Effector memory CD8-positive, alpha-beta T cell (primary cell): ENCODE measurements at regions not wholly inside any gene's neighbourhood (a gene's known extent, or its start where the extent isn't known, plus 50 kb on each side); places are given as distances from the start of the nearest gene placed in this dataset.
"Not testable (repeated sequence)": the region's sequence is repeated elsewhere in the genome, so short reads cannot be mapped to it uniquely, and the experiment has no call there.

Source experiments
- ATAC-seq: fragments of 150-1000 bp; cut with Tn5 transposase; replicated peaks from 2 replicates; pipeline ENCODE4 v1.10.0; 2021; ENCODE audit warnings: mild to moderate bottlenecking, moderate library complexity
- DNase-seq, 3 experiments: peaks; one replicate each; pipeline ENCODE4 v3.0.0; 2021
- H3K27ac Mint-ChIP-seq, 2 donors: one replicate each; pipeline ENCODE4 v1.8.0; 2022; ENCODE audit warnings: mild to moderate bottlenecking in 2 of 2, mixed read lengths in 2 of 2, moderate library complexity in 2 of 2
- H3K27me3 Mint-ChIP-seq, 2 donors: one replicate each; pipeline ENCODE4 v1.8.0; 2022; ENCODE audit warnings: mixed read lengths in 2 of 2
- H3K36me3 Mint-ChIP-seq: one replicate; pipeline ENCODE4 v1.8.0; 2022; ENCODE audit warnings: mild to moderate bottlenecking, moderate library complexity, mixed read lengths; ENCODE audit not compliant: insufficient read depth
- H3K4me1 Mint-ChIP-seq, 2 donors: one replicate each; pipeline ENCODE4 v1.8.0; 2022; ENCODE audit warnings: low read depth in 2 of 2, mixed read lengths in 2 of 2
- H3K4me3 Mint-ChIP-seq, 2 donors: one replicate each; pipeline ENCODE4 v1.8.0; 2022; ENCODE audit warnings: mild to moderate bottlenecking in 2 of 2, mixed read lengths in 2 of 2, moderate library complexity in 2 of 2
- H3K9me3 Mint-ChIP-seq, 2 donors: one replicate each; pipeline ENCODE4 v1.8.0; 2022; ENCODE audit warnings: mixed read lengths in 2 of 2

DNA sequence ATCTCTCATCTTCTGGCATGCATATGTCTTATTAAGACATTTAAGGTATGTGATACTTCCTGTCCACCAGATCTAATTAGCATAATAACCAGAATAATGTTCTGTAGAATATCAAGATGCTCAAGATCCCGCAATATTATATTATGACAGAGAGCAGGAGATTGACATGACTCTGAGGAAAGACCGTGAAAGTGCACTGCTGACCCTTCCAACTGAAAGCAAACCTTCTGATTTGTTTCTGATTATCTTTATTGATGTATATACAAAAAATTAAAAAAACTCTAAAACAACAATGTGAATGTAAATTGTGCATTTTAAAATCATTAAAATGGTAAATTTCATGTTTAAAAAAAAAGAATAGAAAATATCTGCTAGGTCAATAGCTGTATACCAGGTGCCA is 184.4 kb upstream of the TMEM45B start:
- peaks cover 0 to under 1% of the 10 kb centered on the region in 2 donors for H3K27me3 Mint-ChIP-seq
- H3K9me3 Mint-ChIP-seq: peaks cover 0 to 1% of the 10 kb centered on the region in 2 donors
- no peak overlapping the region for H3K4me3 Mint-ChIP-seq
- DNase-seq: no peak
- no peak for ATAC-seq
- no peaks in the 10 kb centered on the region for H3K36me3 Mint-ChIP-seq
- H3K27ac Mint-ChIP-seq: no peak overlapping the region
- no peaks in the 10 kb centered on the region for H3K4me1 Mint-ChIP-seq

DNA sequence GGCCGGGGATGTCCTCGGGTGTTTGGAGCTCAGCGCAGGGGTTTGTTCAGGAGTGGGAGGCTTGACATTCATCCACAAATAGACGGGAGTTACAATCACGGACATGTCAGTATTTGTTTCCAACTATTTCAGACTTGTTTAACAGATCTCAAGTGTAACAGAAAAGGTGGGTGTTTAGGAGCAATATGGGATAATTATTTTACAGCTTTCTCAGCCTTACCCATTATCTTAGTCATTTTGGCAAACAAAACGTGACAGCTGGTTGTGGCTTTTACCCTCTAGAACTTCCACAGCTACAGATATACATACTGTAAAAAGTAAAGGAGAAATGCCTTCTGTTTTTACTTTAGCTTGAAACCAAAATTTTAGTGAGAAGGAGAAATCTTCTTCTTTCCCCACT is 178.7 kb upstream of the TMEM45B start:
- ATAC-seq: no peak
- no peak for DNase-seq
- H3K36me3 Mint-ChIP-seq: no peaks in the 10 kb centered on the region
- H3K4me1 Mint-ChIP-seq: peaks cover 0 to 4% of the 10 kb centered on the region in 2 donors
- peaks cover 0 to 15% of the 10 kb centered on the region in 2 donors for H3K27me3 Mint-ChIP-seq
- no peak overlapping the region for H3K4me3 Mint-ChIP-seq
- H3K27ac Mint-ChIP-seq: no peak overlapping the region
- H3K9me3 Mint-ChIP-seq: no peaks in the 10 kb centered on the region

DNA sequence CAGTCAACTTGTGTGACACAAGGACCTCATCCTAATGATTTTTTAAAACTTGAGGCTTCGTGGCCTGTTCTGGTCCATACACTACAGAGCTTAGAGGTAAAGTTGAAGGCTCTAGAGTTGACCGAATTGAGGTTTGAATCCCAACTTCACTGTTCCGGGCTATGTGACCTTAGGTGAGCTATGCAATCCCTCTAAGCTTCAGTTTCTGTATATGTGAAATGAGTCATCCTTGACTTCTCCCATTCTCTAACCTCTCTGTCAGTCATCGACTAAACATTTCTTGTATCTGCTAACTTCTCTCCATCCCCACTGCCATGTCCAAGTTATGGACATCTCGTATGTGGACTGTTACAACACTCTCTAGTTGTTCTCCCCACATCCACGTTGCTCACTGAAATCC is 178.2 kb upstream of the TMEM45B start:
- Mint-ChIP-seq H3K4me1 (peaks cover 0 to 4% of the 10 kb centered on the region in 2 donors), H3K36me3 (no peaks in the 10 kb centered on the region), H3K4me3 (no peak overlapping the region), H3K27ac (no peak overlapping the region), H3K9me3 (no peaks in the 10 kb centered on the region), H3K27me3 (peaks cover 0 to 20% of the 10 kb centered on the region in 2 donors)
- ATAC-seq (no peak), DNase-seq (no peak)

DNA sequence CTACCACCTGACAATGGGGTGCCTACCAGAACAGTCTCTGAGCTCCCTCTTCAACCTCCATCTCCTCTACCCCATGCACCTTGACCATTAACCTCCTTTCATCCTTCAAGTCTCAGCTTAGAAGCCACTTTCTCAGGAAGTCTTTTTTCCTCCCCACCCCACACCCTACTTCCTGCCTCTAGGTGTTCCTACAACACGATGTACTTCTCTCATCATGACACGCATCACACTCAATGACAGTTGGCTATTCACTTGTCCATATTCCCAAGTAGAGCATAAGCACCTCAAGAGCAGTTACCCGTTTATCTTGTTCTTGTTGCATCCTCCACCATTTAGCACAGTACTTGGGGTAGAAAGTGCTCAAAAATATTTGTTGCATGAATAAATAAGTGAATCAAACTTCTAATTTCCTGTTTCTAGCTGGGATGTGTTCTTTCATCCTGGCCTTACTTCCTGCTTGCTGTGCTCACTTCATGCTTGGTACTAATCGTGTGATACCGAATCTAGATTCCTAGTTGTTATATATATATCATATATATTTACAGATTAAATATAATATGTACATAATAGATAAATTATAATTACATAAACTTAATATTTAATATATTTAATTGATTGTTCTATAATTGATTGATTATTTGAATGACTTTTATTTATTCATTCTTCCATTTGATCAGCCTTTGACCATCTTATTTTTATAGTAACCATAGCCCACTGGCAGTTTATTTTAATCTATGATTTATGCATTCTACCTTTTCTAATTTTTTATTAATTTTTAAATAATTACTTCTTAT is 177.5 kb upstream of the TMEM45B start:
- peaks cover 0 to 4% of the 10 kb centered on the region in 2 donors for H3K4me1 Mint-ChIP-seq
- no peak for DNase-seq
- H3K4me3 Mint-ChIP-seq: no peak overlapping the region
- no peaks in the 10 kb centered on the region for H3K36me3 Mint-ChIP-seq
- ATAC-seq: no peak
- no peak overlapping the region for H3K27ac Mint-ChIP-seq
- no peaks in the 10 kb centered on the region for H3K9me3 Mint-ChIP-seq
- H3K27me3 Mint-ChIP-seq: peaks cover 0 to 23% of the 10 kb centered on the region in 2 donors

DNA sequence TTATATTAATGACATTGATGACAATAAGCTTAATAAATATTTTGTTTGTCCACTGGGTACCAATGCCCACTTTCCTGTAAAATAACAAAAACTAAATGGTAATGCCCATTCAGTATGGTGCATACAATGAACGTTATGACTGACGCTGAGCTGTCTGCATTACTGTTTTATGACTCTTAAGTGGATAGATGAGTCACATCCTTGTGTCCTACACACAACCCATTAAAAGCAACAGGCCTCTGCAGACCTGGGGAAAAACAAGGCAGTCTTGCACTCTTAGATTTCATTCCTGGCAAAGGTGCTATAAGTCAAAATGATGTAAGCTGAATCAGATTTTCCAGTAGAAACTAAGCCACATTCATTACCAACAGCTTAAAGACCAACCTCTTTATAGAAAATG is 176.3 kb upstream of the TMEM45B start:
- no peaks in the 10 kb centered on the region for H3K9me3 Mint-ChIP-seq
- H3K27ac Mint-ChIP-seq: no peak overlapping the region
- peaks cover 2 to 26% of the 10 kb centered on the region in 2 donors for H3K27me3 Mint-ChIP-seq
- ATAC-seq (no peak), DNase-seq (no peak)
- H3K36me3 Mint-ChIP-seq: no peaks in the 10 kb centered on the region
- H3K4me3 Mint-ChIP-seq: no peak overlapping the region
- peaks cover 0 to 4% of the 10 kb centered on the region in 2 donors for H3K4me1 Mint-ChIP-seq

DNA sequence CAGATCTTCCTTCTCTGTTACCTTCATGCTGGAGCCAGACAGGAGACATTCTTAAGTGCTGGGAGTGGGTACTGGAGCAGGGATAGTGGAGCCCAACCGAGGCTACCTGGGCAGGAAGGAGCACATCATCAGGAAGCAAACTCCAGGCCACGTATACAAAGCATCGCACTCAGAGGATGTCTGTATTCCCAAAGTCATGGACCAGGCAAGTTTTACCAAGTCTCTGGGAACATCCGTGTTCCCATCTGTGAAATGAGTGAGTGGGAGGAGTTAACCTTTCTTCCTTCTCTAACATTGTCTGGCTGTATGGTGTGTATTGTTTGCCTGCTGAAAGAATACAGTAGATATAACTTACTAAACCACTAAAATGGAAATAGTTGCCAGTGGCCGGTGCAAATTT is 175.0 kb upstream of the TMEM45B start:
- no peak for ATAC-seq
- H3K36me3 Mint-ChIP-seq: no peaks in the 10 kb centered on the region
- no peaks in the 10 kb centered on the region for H3K9me3 Mint-ChIP-seq
- no peak overlapping the region for H3K27ac Mint-ChIP-seq
- DNase-seq: no peak
- peaks cover 0 to 4% of the 10 kb centered on the region in 2 donors for H3K4me1 Mint-ChIP-seq
- no peak overlapping the region for H3K4me3 Mint-ChIP-seq
- H3K27me3 Mint-ChIP-seq: peaks cover 8 to 32% of the 10 kb centered on the region in 2 donors

DNA sequence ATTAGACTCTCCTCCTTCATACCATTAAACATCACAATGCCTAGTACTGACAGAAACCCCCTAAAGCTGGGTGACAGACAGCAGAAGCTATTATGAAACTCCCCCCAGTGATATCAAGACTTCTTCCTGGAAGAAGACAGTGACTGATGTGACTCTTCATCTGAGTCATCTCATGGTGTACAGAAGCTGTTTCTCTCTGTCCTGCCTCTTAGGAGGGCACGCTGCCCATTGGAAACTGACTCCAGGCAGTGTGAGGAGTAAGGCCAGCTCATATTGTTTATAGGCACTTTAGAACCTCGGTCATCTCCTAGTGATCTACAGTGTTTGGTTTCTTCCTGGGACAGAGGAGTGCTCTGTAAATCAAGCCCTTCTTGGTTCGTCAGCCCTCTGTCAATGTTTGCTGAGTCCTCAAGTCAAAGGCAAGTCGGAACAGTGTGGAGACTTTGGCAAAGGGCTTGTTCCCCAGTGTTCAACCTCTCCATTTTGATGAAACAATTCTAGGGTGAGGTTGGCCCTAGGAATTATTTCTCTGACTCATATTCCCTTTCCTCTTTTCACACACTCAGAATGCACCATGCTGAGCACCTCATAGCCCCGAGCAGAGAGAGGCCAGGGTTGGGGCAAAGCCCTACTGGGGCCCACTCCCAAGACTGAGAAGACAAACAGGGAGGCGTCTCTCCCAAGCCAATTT is 172.5 kb upstream of the TMEM45B start:
- Mint-ChIP-seq H3K27me3 (peaks cover 8 to 32% of the 10 kb centered on the region in 2 donors), H3K36me3 (no peaks in the 10 kb centered on the region), H3K27ac (no peak overlapping the region), H3K4me1 (no peaks in the 10 kb centered on the region), H3K9me3 (no peaks in the 10 kb centered on the region), H3K4me3 (no peak overlapping the region)
- DNase-seq (no peak), ATAC-seq (no peak)

DNA sequence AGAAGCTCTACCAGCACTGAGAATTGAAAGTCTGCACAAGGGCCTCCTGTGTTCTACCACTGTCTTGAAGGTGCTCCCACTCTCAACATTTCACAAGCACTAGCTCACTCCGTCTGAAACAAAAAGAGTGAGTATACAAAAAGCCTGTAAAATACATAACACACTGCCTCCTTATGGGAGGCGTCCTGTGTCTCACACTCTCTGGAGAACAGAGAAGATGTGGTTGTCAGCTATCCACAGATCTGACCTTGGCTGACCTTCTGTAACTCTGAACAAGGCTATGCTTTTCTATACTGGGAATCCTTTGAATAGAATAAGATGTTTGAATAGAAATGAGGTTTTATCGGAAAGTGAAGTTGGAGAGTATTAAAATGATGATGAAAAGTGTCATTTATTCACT is 171.3 kb upstream of the TMEM45B start:
- Mint-ChIP-seq H3K9me3 (no peaks in the 10 kb centered on the region), H3K36me3 (no peaks in the 10 kb centered on the region), H3K27me3 (peaks cover 8 to 32% of the 10 kb centered on the region in 2 donors), H3K27ac (no peak overlapping the region), H3K4me1 (no peaks in the 10 kb centered on the region), H3K4me3 (no peak overlapping the region)
- ATAC-seq: no peak
- no peak for DNase-seq

DNA sequence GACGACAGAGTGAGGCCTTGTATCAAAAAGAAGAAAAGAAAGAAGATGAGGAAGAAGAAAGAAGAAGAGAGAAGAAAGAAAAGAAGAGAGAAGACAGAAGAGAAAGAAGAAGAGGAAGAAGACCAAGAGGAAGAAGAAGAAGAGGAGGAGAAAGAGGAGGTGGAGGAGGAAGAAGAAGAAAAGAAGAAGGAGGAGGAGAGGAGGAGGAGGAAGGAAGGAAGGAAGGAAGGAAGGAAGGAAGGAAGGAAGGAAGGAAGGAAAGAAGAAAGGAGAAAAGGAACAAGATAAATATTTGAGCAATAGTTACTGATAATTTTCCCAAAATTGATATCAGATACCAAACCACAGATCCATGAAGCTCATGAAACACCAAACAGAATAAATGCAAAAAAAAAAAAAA is 169.7 kb upstream of the TMEM45B start:
- peaks cover 8 to 27% of the 10 kb centered on the region in 2 donors for H3K27me3 Mint-ChIP-seq
- no peak for ATAC-seq
- no peak for DNase-seq
- no peaks in the 10 kb centered on the region for H3K9me3 Mint-ChIP-seq
- H3K4me1 Mint-ChIP-seq: no peaks in the 10 kb centered on the region
- H3K36me3 Mint-ChIP-seq: no peaks in the 10 kb centered on the region
- no peak overlapping the region for H3K27ac Mint-ChIP-seq
- no peak overlapping the region for H3K4me3 Mint-ChIP-seq

DNA sequence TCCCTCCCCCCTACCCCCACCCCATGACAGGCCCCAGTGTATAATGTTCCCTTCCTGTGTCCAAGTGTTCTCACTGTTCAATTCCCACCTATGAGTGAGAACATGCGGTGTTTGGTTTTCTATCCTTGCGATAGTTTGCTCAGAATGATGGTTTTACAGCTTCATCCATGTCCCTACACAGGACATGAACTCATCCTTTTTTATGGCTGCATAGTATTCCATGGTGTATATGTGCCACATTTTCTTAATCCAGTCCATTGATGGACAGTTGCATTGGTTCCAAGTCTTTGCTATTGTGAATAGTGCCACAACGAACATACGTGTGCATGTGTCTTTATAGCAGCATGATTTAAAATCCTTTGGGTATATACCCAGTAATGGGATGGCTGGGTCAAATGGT is 165.6 kb upstream of the TMEM45B start:
- not testable (repeated sequence) for ATAC-seq, H3K27me3 Mint-ChIP-seq

DNA sequence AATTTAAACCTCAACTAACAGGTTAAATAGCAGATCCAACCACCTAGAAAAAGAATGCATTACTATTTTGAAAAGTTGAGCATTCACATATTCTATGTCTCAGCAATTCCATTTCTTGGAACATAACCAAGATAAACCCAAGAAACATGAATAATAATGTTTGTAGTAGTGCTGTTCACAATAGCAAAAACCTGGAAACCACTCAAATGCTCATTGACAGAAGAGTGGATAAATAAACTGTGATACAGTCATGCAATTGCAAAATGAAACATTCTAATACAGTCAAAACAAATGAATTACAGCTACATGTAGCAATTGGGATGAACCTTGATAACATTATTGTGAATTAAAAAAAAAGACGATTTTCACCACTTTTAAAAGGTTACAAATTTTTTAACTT is 162.8 kb upstream of the TMEM45B start:
- Mint-ChIP-seq H3K4me1 (no peaks in the 10 kb centered on the region), H3K9me3 (peaks cover 11 to 26% of the 10 kb centered on the region in 2 donors), H3K4me3 (no peak overlapping the region), H3K27ac (no peak overlapping the region), H3K36me3 (no peaks in the 10 kb centered on the region), H3K27me3 (peaks cover 0 to 10% of the 10 kb centered on the region in 2 donors)
- DNase-seq (no peak), ATAC-seq (no peak)

More for the DNA sequence above, 165.6 kb upstream of the TMEM45B start:
- not testable (repeated sequence) for H3K4me1 Mint-ChIP-seq, H3K27ac Mint-ChIP-seq, H3K4me3 Mint-ChIP-seq, DNase-seq, H3K36me3 Mint-ChIP-seq
- peaks cover 11 to 15% of the 10 kb centered on the region in 2 donors for H3K9me3 Mint-ChIP-seq

DNA sequence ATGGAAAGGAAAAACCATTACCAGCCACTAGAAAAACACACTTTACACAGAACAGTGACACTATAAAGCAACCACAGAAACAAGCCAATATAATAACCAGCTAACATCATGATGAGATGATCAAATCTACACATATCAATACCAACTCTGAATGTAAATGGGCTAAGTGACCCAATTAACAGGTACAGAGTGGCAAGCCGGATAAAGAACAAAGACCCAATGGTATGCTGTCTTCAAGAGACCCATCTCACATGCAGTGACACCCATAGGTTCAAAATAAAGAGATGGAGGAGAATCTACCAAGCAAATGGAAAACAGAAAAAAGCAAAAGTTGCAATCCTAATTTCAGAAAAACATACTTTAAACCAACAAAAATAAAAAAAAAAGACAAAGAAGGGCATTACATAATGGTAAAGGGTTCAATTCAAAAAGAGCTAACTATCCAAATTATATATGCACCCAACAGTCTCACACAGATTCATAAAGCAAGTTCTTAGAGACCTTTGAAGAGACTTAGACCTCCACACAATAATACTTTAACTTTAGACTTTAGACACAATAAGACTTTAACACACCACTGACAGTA is 160.3 kb upstream of the TMEM45B start:
- no peak overlapping the region for H3K27ac Mint-ChIP-seq
- ATAC-seq: no peak
- no peak overlapping the region for H3K4me3 Mint-ChIP-seq
- no peaks in the 10 kb centered on the region for H3K4me1 Mint-ChIP-seq
- DNase-seq: no peak
- no peaks in the 10 kb centered on the region for H3K36me3 Mint-ChIP-seq
- H3K27me3 Mint-ChIP-seq: peaks cover 0 to 10% of the 10 kb centered on the region in 2 donors
- H3K9me3 Mint-ChIP-seq: peaks cover 11 to 26% of the 10 kb centered on the region in 2 donors

DNA sequence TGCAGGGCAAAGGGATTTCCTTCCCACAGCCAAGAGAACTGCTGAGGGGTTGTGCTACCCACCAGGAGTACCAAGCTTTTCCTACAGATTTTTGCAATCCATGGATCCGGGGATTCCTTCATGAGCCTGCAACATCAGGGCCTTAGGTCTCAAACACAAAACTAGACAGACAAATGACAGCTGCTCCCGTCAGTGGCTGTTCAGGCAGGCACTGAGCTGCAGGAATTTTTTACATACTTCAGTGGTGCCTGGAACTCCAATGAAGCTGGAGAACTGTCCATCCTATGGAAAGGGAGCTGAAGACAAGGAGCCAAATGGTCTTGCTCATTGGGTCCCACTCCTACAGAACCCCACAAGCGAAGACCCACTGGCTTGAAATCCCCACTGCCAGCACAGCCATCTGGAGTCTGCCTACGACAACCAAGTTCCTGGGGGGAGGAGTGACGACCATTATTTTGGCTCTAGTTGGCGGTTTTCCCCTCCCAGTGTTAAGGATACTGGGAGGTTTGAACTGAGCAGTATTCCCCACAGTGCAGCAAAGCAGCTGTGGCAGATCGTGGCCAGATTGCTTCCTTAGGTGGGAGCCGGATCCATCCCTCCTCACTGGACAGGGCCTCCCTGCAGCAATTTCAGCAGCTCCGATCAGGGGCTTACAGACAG is 157.7 kb upstream of the TMEM45B start:
- H3K27me3 Mint-ChIP-seq: peaks cover 0 to 10% of the 10 kb centered on the region in 2 donors
- ATAC-seq (no peak), DNase-seq (no peak)
- H3K36me3 Mint-ChIP-seq: no peaks in the 10 kb centered on the region
- H3K4me1 Mint-ChIP-seq: no peaks in the 10 kb centered on the region
- H3K9me3 Mint-ChIP-seq: peaks cover 9 to 26% of the 10 kb centered on the region in 2 donors
- no peak overlapping the region for H3K27ac Mint-ChIP-seq
- H3K4me3 Mint-ChIP-seq: no peak overlapping the region
